HG03442 (cell line): ENCODE measurements at regions not wholly inside any gene's neighbourhood (a gene's known extent, or its start where the extent isn't known, plus 50 kb on each side); places are given as distances from the start of the nearest gene placed in this dataset.
"Not testable (repeated sequence)": the region's sequence is repeated elsewhere in the genome, so short reads cannot be mapped to it uniquely, and the experiment has no call there.

Experiments used
- ATAC-seq: cut with Tn5 transposase; IDR thresholded peaks from one replicate; pipeline ENCODE4 v1.9.1; 2021; ENCODE audit warnings: mild to moderate bottlenecking, moderate library complexity; ENCODE audit not compliant: unreplicated experiment

DNA sequence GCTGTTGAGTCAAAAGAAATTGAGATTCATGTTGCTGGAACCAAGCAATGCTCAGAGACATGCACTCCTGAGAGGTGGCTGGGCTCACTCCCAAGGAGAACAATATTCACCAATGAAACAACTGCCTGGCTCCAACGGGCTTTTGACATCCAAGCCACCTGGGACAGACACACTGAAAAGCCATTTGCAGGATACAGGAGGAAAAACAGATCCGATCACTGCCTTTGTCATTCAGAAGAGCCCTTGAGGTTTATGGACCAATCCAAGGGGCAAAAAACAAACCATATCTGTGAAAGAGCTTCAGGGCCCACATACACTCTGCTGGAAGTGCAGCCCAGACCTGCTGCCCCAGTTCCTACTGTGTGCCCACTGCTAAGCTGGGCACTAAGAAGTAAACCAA lies 277.5 kb downstream of the NUAK1 start:
- no peak for ATAC-seq

DNA sequence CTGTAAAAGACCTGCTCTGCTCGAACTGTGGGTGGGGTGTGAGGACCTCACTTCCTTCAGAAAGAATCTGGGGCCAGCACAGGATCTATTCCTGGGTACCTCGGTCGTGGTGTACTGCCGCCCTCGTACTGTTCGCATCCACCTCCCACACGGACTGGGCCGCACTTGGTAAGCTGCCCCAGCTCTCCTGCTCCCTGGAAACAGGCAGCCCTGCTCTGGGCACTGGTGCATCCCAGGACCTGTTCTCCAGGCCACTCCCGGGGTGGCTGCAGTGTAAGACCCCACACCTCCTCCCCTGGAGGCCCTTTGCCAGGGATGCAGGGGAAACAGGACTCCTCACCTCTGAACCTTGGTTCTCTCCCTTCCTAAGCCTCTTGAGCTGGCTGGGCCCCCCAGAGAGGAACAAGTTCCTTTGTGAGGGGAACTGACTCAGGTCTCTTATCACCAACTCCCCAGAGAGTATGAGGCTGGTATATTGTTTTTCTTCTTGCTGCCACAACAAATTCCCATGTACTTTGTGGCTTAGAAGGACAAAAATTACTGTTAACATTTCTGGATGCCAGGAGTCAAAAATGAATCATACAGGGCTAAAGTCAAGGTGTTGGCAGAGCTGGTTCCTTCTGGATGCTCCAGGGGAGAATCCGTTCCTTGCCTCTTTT lies 276.5 kb downstream of the NUAK1 start:
- no peak for ATAC-seq

DNA sequence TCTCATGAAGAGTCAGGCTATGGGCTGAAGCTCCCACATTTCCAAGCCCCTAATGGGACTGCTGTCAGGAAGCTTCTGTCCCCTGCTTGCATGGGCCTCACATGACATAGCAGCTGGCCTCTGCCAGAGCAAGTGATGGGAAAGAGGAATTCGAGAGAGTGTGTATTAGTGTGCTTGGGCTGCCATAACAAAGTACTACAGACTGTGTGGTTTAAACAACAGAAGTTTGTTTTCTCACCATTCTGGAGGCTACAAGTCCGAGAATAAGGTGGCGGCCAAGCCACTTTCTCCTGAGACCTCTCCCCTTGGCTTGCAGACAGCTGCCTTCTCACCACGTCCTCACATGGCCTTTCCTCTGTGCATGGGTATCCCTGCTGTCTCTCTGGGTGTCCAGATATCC lies 274.4 kb downstream of the NUAK1 start:
- no peak for ATAC-seq

DNA sequence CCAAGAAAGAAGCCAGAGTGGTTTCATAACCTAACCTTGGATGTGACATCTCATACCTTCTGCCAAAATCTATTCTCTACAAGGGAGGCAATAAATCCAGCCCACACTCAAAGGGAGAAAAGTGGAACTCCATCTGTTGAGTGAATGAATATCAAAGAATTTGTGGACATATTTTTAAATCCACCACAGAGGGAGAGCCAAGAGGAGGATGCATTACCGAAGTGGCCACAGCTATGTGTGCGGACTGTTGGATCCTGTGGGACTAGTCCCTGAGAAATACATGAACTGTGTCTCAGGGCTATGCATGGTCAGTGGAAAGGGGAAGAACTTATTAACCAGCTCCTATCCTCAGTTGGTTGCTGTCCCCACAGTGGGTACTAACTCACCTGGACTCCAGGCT lies 273.9 kb downstream of the NUAK1 start:
- no peak for ATAC-seq

DNA sequence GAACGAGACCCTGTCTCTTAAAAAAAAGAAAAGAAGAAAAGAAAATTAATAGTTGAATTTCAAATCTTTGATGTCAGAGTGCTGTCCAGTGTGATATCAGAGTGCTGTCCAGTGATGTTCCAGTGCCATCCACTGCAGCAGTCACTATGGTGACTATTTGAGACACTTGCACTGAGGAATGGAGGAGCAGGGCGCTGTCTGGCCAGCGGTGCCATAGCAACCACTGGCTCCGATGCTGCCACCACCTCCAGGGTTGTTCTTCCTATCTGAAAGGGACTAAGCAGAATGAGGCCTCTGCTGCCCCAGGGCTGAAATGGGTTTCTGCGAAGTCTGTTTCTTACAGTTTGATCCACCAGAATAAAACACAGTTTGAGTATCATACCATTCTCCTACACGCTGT lies 272.9 kb downstream of the NUAK1 start:
- ATAC-seq = no peak

DNA sequence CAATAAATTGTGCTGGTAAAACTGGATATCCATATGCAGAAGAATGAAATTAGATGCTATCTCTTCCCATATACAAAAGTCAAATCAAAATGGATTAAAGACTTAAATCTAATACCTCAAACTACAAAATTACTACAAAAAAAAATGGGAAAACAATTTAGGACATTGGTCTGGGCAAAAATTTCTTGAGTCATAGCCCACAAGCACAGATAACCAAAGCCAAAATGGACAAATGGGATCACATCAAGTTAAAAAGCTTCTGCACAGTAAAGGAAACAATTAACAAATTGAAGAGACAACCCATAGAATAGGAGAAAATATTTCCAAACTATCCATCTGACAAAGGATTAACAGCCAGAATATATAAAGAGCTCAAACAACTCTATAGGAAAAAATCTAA lies 264.6 kb downstream of the NUAK1 start:
- no peak for ATAC-seq

DNA sequence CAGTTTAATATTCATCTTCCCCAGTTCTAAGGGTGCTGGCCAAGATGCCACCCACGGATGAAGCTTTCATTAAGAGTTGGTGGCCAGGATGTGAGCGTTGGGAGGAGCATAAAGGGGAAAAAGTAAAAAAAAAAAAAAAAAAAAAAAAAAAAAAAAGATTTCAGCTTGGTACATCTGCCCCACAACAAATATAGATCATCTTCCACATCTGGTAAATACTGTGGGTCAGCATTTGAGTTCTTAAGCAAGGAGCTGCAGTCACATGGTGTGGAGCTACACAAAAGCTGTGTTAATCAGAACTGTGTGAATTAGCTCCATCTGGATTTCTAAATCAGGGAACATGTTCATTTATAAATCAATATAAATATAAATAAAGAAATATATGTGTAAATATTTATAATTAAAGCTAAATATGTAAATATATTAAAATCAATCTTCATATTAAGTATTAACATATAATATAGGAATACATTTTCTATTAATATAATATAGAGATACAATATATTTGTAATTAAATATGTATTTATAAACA lies 262.3 kb downstream of the NUAK1 start:
- no peak for ATAC-seq

DNA sequence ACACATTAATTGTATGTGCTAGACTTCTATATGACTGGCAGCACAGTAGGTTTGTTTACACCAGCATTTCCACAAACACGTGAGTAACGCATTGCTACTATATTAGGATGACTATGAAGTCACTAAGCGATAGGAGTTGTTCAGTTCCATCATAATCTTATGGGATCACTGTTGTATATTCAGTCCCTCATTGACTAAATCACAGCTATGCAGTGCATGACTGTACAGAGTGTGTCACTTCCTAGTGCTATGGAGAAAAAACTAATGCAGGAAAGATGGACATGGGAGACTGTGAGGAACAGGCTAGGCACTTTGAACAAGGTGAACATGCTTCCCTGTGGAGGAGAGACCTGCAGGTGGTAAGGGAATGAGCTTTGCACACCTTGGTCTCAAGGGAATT lies 259.8 kb downstream of the NUAK1 start:
- ATAC-seq = no peak

DNA sequence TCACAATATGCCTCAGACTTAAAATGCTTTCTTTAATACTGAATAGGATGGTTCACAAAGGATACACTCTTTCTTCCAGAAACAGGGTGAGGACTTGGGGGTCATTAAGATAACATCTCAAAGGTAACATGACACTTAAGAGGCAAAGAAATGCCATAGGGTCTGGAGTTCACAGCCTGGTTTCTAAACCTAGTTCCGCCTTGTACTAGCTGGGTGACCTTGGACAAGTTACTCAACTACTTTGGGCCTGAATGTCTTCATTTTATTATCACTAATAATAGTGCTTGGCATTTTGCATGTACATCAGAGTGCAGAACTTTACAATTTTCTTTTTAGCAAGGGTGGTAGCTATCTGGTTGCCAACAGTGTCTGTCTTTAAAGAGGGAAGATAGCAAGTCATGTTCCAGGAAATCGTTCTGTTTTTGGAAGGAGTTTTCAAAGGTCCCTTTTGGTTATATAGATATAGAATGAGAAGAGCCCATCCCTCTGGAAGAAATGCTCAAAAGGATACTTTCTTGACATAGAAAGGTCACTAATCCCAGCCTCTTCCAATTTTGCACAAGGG lies 257.8 kb downstream of the NUAK1 start:
- no peak for ATAC-seq

DNA sequence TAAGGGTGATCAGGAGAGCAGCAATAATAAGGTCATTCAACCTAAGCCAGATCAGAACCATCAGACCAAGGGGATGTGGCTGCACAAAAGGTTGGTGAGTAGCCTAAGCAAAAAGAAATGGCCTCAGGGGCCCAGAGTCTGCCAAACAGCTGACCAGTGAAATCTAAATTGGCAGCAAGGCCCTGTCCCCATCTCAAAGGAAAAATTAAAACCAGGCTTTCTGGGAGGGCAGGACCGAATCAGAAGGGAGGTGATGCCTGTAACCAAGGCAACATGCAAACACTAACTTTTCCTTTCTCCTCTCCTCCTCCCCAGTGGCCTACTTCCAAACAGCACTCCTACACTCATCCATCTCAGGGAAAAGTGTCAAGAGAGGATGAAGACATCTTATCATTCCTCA lies 256.4 kb downstream of the NUAK1 start:
- no peak for ATAC-seq

DNA sequence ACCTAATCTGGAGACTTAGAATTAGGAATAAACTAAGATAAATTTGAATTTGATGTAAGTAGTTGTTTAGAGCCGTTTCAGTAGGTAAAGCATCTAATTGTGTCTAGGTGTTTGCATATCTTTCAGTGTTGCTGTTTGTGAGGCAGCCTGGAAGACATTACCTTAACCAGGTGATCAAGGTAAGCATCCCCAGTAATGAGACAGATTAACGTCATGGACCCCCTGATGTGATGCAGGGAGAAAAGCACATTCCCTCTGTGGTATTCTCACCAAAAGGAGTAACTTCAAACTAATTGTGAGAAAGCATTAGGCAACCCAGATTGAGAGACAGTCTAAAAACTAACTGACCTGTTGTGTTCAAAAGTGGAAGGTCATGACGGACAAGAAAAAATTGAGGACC lies 251.6 kb downstream of the NUAK1 start:
- no peak for ATAC-seq

DNA sequence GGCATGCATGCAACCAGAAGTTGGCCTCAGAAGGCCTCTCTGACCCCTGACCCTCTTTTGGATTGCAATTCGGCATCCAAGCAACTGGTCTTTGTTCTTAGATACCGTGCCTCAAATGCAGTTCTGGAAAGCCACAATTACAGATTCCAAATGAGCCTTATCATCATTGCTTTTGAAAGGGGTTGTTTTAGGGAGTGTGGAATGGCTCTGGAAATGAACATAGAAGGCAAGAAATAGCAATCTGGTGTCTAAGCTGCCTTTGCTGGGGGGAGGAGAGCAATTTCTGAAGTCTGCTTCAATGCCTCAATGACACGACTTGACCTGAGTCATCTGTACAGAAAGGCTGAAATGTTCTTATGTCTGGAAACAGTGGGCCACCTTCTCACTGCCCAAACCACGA lies 250.1 kb downstream of the NUAK1 start:
- no peak for ATAC-seq

DNA sequence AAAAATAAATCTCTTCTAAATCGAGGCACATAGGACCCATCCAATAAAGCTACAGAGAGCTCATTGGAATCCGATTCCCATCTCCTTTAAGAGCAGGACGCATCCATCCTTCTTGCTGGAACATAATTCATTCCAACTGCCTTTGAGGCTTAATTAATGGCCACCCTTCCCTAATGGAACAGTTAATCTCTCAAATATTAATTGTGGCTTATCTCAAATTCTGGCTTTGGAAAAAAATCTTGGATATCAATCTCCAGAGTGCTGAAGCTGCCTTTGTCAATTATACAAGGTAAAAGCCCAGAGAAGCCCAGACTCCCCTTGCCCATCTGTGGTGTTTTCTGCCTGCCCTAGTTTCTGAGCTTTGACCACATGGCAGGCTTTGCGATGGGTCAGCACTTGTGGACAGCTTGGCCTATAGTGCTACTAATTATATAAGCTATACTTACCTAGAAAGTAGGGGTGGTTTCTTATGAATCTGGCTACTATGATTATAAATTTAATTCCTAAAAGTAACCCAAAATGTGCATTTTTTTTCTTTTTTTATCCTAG lies 246.3 kb downstream of the NUAK1 start:
- ATAC-seq = no peak

DNA sequence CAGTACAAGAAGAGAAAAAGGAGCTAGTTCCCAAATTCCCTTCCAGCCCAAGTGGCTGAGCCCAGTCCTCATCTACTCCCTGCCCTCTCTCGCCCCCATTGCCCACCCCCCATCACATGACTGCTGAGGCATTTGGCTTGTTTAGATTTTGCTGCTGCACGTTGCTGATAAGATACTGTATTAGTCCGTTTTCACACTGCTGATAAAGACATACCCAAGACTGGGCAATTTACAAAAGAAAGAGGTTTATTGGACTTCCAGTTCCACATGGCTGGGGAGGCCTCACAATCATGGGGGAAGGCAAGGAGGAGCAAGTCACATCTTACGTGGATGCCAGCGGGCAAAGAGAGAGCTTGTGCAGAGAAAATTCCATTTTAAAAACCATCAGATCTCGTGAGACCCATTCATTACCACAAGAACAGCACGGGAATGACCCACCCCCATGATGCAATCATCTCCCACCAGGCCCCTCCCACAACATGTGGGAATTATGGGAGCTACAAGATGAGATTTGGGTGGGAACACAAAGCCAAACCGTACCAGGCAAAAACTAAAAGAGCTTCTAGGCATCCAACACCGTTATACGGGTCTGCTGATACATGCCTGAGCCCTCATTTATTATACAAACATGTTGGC lies 243.4 kb downstream of the NUAK1 start:
- ATAC-seq = not testable (repeated sequence)

DNA sequence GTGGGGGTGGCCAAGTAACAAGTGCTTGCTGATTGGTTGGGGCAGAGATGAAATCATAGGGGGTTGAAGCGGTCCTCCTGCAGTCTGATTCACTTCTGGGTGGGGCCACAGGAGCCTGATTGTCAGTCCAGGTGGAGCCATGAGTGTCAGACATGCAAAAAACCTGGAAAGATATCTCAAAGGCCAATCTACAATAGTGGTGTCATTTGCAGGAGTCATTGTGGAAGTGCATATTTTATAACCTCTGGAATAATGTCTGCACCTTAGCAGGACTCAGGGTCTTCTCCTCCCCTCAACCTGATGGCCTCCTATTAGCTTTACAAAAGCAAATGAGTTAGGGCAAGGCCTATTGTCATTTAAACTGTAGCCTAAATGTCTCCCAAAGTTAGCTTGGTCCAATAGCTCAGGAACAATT lies 241.4 kb downstream of the NUAK1 start:
- no peak for ATAC-seq

DNA sequence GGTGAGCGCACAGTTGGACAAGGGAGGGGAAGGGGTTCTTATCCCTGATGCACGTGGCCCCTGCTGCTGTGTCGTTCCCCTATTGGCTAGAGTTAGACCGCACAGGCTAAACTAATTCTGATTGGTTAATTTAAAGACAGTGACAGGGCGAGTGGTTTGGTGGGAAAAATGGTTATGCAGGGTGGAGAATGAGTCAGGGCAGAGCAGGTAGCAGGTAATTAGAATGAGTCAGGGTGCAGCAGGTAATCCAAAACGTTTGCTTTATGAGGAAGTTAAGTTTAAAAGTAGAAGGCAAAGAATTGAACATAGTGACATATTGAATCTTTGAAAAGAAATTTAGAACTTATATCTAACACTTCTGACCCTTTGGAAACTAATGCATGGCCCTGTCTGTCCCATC lies 240.5 kb downstream of the NUAK1 start:
- ATAC-seq = not testable (repeated sequence)

DNA sequence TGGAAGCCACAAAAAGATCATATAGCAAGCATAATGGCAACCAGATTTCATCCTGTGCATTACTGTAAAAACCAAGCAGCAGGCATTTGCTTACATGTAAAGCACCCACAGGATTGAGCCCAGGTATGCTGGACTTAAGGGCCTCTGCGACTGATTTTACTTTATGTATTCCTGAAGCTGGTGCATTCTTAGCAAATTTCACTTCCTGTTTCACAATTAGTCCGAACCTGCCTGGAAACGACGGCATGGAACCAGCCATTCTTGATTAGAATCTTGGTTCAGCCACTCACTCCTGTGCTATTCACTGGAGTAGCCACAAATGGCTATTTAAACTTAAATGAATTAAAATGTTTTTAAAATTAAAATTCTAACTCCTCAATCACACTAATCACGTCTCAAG lies 239.2 kb downstream of the NUAK1 start:
- no peak for ATAC-seq

DNA sequence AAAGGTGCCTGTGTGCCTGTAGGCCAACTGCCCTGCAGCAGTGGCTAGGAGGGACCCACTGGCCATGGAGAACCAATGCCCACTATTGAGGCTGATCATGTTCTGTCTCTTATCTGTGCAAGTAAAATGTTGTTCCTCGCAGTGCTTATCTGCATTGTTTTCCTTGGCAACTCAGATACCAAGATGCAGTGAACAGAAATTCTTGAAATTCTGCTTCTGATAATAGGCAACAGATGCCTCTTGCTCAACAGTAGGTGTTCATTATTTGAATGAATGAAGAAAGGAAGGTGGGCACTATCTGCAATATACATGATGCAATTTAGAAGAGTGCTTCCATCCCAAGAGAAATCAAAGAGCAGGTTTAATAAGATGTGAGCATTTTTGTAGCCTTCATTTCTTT lies 232.2 kb downstream of the NUAK1 start:
- no peak for ATAC-seq

DNA sequence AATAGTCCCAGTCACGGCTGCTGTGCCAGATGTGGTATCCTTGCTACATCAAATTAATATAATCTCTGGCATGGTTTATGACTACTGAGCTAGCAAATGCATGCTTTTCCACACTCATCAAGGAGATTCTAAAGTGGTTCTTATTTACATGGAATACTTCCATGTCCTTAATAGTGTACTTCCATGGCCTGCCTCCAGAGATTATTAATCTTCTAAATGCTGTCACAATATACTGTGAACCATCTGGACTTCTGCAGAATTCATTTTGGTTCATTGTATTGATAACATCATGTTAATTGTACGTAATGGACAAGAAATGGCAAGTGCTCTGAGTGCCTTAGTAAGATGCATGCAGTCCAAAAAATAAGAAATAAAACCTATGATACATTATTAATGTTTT lies 230.8 kb downstream of the NUAK1 start:
- ATAC-seq = no peak

DNA sequence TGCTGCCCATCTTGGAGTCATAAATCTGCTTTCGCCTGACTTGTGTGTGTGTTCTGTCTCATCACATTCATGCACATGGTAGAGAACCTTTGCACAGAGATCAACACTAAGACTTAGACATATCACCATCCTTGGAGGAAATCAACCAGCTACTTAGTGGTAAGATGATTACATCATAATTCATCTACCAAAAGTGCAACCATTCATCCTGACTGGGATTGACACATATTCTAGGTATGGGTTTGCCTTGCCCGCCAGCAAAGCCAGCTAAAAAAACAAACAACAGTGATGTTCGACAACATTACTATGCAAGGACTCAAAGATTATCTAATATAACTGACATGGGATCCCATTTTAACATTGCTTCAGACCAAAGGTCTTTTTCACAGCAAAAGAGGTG lies 228.7 kb downstream of the NUAK1 start:
- no peak for ATAC-seq

DNA sequence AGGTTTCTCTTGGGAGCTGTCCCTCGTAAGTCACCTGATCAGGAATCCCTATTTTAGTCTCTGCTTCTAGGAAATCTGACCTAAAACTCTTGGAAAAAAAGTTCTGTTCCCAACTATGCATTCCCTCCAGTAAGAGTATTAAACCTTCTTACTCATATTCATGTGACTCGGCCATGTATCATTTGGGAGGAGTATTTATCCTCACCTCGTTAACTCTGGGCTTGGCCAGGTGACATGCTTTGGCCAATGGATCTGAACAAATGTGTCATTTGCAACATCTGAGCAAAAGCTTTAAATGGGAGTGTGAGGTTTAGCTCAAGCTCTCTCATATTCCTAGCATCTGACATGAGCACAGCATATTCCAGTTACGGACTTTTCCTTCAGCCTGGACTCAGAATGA lies 226.8 kb downstream of the NUAK1 start:
- no peak for ATAC-seq
